Suprapubic skin (tissue), 4 donors: ENCODE measurements at regions not wholly inside any gene's neighbourhood (a gene's known extent, or its start where the extent isn't known, plus 50 kb on each side); places are given as distances from the start of the nearest gene placed in this dataset.
A peak's percentile ranks its signal among the peaks of the same experiment; 100 is the strongest.

Experiments used
- DNase-seq, 2 donors: peaks; one replicate each; pipeline ENCODE4 v3.0.0-alpha.2; 2019; ENCODE audit warnings: low spot score in 2 of 2
- H3K27ac ChIP-seq: fragments of 200-600 bp; sonication (generic); one replicate; pipeline ENCODE4 v1.5.1; 2019
- H3K27me3 ChIP-seq: fragments of 200-600 bp; sonication (generic); one replicate; pipeline ENCODE4 v1.5.1; 2019
- H3K36me3 ChIP-seq: fragments of 200-600 bp; sonication (generic); one replicate; pipeline ENCODE4 v1.5.1; 2019
- H3K4me1 ChIP-seq: fragments of 200-600 bp; sonication (generic); one replicate; pipeline ENCODE4 v1.5.1; 2019
- H3K4me3 ChIP-seq: fragments of 200-600 bp; sonication (generic); one replicate; pipeline ENCODE4 v1.5.1; 2019; ENCODE audit warnings: mild to moderate bottlenecking
- H3K9me3 ChIP-seq: fragments of 200-600 bp; sonication (generic); one replicate; pipeline ENCODE4 v1.5.1; 2019
- EP300 ChIP-seq: sonication (generic); formaldehyde crosslinking; IDR thresholded peaks from one replicate; pipeline ENCODE4 v1.6.1; 2017; ENCODE audit warnings: antibody characterized with exemption
- POLR2A ChIP-seq, 2 donors: fragments of 450-650 bp; IDR thresholded peaks; one replicate each; pipeline ENCODE4 v1.6.1; 2017; ENCODE audit warnings: antibody characterized with exemption in 2 of 2, mild to moderate bottlenecking in 2 of 2, moderate library complexity in 2 of 2
- POLR2AphosphoS5 ChIP-seq, 3 donors: sonication (generic); formaldehyde crosslinking; IDR thresholded peaks; one replicate each; pipeline ENCODE4 v1.6.1; 2017; ENCODE audit warnings: antibody characterized with exemption in 3 of 3
- WGBS: methylation state at CpG from one replicate; pipeline ENCODE4 v1.1.5; 2018; 5-methylcytosine and 5-hydroxymethylcytosine counted together
- TF ChIP-seq, protein P1 (sequence below), 2 donors: fragments of 200-600 bp in 1 of 2; fragments of 450-650 bp in 1 of 2; sonication (generic) in 1 of 2; IDR thresholded peaks; one replicate each; pipeline ENCODE4 v1.5.1; 2016 to 2019; ENCODE audit warnings: antibody characterized with exemption in 2 of 2, mild to moderate bottlenecking in 1 of 2, moderate library complexity in 1 of 2

DNA sequence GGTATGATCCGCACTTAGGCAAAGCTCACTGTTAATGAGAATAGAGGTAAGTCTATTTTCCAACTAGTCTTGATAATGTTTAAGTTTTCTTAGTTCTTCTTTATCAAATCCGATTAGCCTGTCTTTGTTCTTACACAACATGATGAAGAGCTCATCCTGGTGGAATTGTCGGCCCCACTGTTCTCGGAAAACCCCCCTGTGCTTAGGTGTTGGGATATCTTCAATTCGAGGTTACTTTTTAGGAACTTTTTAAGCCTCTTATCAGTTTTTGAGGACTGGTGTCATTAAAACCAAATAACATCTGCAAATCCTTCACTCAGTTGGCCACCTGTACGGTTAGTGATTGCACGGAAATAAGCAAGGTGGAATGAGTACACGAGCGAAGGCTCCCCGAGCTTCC lies 60.7 kb upstream of the KIF26B start:
- no peak overlapping the region for H3K4me3 ChIP-seq
- TF ChIP-seq POLR2A (IDR thresholded peaks at IDR 0.05) (no peak), EP300 (no peak), POLR2AphosphoS5 (IDR thresholded peaks at IDR 0.05) (no peak)
- TF ChIP-seq, protein P1, sequence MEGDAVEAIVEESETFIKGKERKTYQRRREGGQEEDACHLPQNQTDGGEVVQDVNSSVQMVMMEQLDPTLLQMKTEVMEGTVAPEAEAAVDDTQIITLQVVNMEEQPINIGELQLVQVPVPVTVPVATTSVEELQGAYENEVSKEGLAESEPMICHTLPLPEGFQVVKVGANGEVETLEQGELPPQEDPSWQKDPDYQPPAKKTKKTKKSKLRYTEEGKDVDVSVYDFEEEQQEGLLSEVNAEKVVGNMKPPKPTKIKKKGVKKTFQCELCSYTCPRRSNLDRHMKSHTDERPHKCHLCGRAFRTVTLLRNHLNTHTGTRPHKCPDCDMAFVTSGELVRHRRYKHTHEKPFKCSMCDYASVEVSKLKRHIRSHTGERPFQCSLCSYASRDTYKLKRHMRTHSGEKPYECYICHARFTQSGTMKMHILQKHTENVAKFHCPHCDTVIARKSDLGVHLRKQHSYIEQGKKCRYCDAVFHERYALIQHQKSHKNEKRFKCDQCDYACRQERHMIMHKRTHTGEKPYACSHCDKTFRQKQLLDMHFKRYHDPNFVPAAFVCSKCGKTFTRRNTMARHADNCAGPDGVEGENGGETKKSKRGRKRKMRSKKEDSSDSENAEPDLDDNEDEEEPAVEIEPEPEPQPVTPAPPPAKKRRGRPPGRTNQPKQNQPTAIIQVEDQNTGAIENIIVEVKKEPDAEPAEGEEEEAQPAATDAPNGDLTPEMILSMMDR (IDR thresholded peaks at IDR 0.05): no peak
- H3K36me3 ChIP-seq: no peaks in the 10 kb centered on the region
- WGBS: 94% methylated on average over 10 of the region's 10 CpGs
- no peak overlapping the region for H3K27ac ChIP-seq
- H3K4me1 ChIP-seq: no peaks in the 10 kb centered on the region
- DNase-seq: no peak
- no peaks in the 10 kb centered on the region for H3K27me3 ChIP-seq
- no peaks in the 10 kb centered on the region for H3K9me3 ChIP-seq

DNA sequence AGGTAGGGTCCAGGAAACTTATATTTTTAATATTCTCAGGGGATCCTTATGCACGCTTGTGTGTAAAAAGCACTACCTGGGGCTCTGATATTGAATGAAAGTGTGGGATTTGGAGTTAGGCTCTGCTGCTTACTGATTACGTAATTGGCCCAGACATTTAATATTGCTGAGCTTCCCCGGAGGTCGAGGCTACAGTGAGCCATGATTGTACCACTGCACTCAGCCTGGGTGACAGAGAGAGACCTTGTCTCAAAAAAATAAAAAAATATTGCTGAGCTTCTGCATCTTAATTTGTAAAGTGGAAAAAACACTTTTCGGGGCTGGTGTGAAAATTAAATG lies 62.2 kb upstream of the KIF26B start:
- no peaks in the 10 kb centered on the region for H3K27me3 ChIP-seq

DNA sequence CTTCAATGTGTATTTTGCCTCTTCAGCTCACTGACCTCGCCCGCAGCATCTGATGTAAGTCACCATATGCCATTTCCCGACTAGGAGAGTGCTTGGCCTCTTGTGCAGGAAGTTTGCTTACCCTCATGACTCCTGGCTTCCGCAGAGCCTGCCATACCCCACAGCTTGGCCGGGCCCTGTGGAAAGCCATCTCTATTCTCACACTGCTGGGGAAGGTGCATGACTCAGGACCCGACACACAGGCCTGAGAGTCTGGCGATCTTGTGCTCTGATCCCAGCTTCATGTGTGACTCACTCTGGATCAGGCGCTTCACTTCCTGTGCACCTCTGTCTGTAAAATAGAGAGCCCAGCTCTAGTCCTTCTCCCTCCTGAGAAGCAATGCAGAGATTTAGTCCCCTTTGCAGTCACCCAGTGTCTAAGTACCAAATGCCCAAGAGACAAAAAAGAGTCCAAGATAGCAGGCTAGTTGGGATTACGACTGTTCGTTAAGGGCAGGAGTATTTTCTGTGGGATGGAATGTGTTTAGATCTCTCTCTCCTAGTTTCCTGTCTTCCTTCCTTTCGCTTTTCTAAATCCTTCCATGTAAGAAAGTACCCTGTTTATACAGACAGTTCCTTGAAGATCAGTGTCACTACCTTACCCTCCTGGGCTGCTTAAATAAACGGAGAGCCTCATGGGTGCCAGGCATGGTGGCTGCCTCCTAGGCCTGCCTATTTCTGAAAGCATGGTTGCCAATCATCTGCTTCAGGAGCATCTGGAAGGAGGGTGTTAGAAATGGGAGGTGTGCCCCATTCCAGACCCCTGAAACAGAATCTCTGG lies 62.8 kb upstream of the KIF26B start:
- no peaks in the 10 kb centered on the region for H3K4me1 ChIP-seq
- no peak for TF ChIP-seq POLR2A (IDR thresholded peaks at IDR 0.05)
- no peak for TF ChIP-seq EP300
- TF ChIP-seq POLR2AphosphoS5 (IDR thresholded peaks at IDR 0.05): no peak
- TF ChIP-seq, protein P1 (IDR thresholded peaks at IDR 0.05): no peak
- no peak overlapping the region for H3K4me3 ChIP-seq
- no peaks in the 10 kb centered on the region for H3K9me3 ChIP-seq
- H3K27ac ChIP-seq: no peak overlapping the region
- peak in 1 of 2 donors; percentile 74 for DNase-seq
- H3K36me3 ChIP-seq: no peaks in the 10 kb centered on the region
- WGBS: 72% methylated on average over 12 of the region's 12 CpGs
- H3K27me3 ChIP-seq: no peaks in the 10 kb centered on the region

More for the DNA sequence above, 62.2 kb upstream of the KIF26B start:
- H3K36me3 ChIP-seq: no peaks in the 10 kb centered on the region
- 86% methylated on average over 5 of the region's 5 CpGs for WGBS
- TF ChIP-seq POLR2AphosphoS5 (IDR thresholded peaks at IDR 0.05) (no peak), POLR2A (IDR thresholded peaks at IDR 0.05) (no peak), EP300 (no peak)
- TF ChIP-seq, protein P1 (IDR thresholded peaks at IDR 0.05): no peak
- no peak for DNase-seq
- no peak overlapping the region for H3K4me3 ChIP-seq
- H3K27ac ChIP-seq: no peak overlapping the region
- H3K4me1 ChIP-seq: no peaks in the 10 kb centered on the region
- no peaks in the 10 kb centered on the region for H3K9me3 ChIP-seq

DNA sequence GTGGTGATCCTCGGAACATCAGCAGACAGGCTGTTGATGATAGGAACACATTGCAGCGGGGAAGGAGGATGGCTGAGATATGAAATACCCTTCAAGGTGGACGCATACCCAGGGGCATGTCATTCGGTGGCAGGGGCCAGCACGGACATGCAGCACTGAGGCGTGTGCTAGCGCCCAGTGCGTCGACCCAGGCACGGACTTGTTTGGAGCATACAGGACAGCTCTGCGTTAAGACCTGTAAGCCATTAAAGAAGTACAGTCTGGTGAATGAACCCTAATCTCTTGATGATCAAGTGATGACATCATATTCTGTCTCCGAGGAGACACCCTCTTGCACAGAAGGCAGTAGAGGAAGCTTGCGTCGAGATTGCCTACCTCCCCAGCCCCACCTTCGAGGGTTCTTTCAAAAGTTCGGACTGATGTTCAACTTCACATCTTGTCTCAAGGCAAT lies 63.6 kb upstream of the KIF26B start:
- H3K4me3 ChIP-seq: no peak overlapping the region
- H3K27me3 ChIP-seq: no peaks in the 10 kb centered on the region
- H3K4me1 ChIP-seq: no peaks in the 10 kb centered on the region
- DNase-seq: no peak
- H3K36me3 ChIP-seq: no peaks in the 10 kb centered on the region
- 62% methylated on average over 16 of the region's 16 CpGs for WGBS
- TF ChIP-seq POLR2AphosphoS5 (IDR thresholded peaks at IDR 0.05) (no peak), POLR2A (IDR thresholded peaks at IDR 0.05) (no peak), EP300 (no peak)
- TF ChIP-seq, protein P1 (IDR thresholded peaks at IDR 0.05): no peak
- no peak overlapping the region for H3K27ac ChIP-seq
- H3K9me3 ChIP-seq: no peaks in the 10 kb centered on the region

DNA sequence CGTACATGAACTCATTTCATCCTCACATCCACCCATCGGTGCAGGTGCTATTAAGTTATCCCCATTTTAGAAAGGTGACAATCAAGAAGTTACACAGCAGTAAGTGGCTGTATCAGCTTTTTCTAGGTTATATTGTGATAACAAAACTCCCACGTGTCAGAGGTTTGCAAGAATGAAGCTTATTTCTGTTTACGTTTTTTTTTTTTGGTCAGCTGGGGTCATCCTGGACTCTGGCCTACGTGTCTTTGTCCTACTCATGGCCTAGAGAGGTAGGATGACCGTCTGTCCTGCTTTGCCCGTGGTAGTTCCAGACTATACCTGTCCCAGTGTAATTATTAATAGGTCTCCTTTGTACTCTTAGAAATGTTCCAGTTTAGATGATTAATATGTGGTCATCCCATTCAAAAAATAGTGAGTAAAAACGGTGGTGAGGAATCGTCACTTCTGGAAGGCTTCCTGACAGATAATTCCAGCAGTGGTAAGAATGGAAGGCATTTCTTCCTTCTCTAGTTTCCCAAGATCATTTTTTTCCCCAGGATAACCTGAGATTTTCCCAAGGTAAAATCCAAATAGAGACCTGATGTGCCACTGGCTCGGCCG lies 64.2 kb upstream of the KIF26B start:
- Histone ChIP-seq H3K4me1 (no peaks in the 10 kb centered on the region), H3K9me3 (no peaks in the 10 kb centered on the region), H3K4me3 (no peak overlapping the region), H3K27me3 (no peaks in the 10 kb centered on the region), H3K27ac (no peak overlapping the region), H3K36me3 (no peaks in the 10 kb centered on the region)
- DNase-seq: no peak
- WGBS: 77% methylated on average over 11 of the region's 11 CpGs
- no peak for TF ChIP-seq POLR2A (IDR thresholded peaks at IDR 0.05)
- TF ChIP-seq EP300: no peak
- TF ChIP-seq POLR2AphosphoS5 (IDR thresholded peaks at IDR 0.05): no peak
- TF ChIP-seq, protein P1 (IDR thresholded peaks at IDR 0.05): no peak
